Right renal cortex interstitium (tissue), 3 donors: ENCODE measurements at regions not wholly inside any gene's neighbourhood (a gene's known extent, or its start where the extent isn't known, plus 50 kb on each side); places are given as distances from the start of the nearest gene placed in this dataset.

Experiments
- DNase-seq, 3 donors: peaks; one replicate each; pipeline ENCODE4 v3.0.0-alpha.2; 2013; ENCODE audit warnings: low read depth in 3 of 3, low spot score in 2 of 3

DNA sequence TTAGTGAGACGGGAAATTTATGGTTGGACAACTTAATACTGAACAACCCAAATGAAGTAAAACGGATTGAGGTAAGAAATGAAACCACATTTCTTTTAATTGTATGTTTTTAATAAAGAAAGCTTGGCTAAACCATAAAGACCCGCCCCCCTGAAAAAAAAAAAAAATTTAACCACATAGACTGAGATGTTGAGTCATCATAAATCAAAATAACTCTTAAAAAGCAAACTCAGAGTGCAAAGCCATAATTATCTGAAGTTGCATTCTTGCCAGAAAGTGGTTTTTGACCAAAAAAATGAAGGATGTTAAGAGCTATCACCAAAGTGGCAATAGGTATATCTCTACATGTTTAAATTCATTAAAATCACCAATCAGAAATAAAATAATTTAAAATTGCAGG, 101.8 kb upstream of the COL21A1 start:
- DNase-seq = no peak

DNA sequence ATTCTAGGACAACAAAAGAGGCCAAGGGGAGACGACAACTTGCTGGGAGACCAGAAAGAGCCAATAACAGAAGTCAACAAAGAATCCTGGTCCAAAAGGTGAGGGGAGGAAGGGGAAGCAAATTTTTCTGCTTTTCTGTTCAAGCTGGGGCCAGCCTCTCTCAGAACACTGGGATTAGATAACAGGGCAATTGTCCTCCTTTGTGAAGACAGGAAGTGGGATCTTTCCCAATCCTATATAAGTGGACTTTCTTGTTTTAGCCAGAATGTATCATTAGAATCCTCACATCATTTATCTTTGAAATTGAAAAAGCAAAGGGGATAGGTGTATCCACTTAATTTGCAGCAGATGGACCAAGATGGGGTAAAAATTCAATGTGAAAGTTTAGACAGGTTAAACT, 101.2 kb upstream of the COL21A1 start:
- DNase-seq = no peak

DNA sequence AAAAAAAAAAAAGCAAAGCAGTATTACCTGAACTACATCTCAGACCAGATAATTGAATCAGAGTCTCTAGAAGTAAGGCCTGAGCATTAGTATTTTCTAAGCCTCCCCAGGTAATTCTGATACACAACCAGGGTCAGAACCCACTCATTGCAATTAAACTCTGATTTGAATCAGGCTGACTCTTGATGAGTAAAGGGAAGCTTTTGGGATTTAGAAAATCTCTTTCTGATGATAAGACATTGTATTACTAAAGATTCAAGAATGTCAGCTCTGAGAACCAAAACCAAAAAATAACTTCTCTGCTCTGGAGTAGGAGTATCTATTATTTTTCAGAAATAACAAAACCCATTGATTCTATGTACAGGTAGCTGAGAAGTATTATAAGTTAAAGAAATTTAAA, 100.1 kb upstream of the COL21A1 start:
- DNase-seq = no peak

GRCh38 chr6:56346958-56347357, 99.6 kb upstream of the COL21A1 start:
- no peak for DNase-seq

DNA sequence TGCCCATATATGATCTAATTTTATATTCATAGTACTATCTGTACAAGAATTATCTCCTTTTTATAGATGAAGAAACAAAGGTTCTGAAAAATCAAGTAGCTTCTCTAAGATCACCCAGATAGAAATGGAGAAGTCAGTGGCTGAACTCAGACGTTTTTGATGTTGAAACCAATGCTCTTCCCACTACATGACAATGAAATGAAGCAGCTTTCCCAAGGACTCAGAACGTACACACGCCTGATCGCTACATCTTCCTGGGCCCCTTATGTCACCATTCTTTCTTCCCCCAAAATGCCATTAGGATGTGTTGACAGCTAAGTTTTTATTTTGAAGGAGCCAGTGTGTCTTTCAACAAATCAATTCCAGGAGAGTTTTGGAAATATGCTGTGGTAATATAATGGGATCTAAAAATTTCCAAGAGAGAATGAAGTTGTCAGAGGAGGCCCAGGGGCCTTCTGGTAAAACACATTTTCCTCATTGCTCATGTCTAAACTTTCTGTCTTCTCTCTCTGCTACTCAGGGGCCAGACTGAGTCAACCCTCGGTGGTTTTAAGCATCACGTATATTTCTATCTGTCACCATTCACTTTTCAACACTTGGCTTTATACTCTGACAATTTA, 98.1 kb upstream of the COL21A1 start:
- DNase-seq = no peak

DNA sequence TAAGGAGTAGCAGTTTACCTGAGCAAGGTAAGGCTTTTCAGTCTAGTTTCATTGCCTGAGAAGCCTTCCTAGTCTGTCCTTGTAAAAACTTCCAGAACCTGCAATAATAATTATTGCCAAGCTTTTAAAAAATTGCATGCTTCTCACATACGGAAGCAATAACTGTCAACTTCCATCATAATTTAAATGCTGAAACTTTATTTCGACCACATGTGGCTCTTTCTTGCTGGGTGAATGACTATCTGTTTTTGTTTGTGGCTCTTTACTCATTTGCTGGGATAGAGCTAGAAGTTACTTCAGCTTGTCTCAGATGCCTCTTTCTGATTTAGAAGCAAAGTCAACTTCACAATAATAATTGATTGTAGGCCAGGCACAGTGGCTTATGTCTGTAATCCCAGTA, 95.9 kb upstream of the COL21A1 start:
- DNase-seq = no peak

- DNase-seq = no peak
Measured at GRCh38 chr6:56339524-56339923, 92.1 kb upstream of the COL21A1 start.

- DNase-seq = no peak
Measured at GRCh38 chr6:56335726-56336125, 88.3 kb upstream of the COL21A1 start.

GRCh38 chr6:56334937-56335336, 87.6 kb upstream of the COL21A1 start:
- DNase-seq = no peak

GRCh38 chr6:56329271-56330050, 82.1 kb upstream of the COL21A1 start:
- peak; percentile 54 to 58 (median 56) for DNase-seq

DNA sequence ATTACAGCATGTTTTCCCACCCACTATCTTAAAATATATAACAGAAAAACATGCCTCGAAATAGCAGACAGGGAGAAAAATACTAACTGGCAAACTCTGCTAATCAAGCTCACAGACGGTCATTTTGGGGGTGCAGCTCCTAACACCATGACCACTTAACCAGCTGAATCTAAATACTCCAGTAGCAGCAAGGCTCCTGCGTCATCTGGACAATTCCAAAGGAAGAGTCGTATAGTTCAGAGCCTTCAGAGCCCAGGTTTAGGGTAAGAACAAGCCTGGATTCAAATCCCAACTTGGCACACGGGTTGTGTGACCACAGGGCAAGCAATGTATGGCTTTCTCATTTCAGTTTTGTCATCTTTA, 81.3 kb upstream of the COL21A1 start:
- peak in 1 of 3 donors; percentile 27 for DNase-seq

DNA sequence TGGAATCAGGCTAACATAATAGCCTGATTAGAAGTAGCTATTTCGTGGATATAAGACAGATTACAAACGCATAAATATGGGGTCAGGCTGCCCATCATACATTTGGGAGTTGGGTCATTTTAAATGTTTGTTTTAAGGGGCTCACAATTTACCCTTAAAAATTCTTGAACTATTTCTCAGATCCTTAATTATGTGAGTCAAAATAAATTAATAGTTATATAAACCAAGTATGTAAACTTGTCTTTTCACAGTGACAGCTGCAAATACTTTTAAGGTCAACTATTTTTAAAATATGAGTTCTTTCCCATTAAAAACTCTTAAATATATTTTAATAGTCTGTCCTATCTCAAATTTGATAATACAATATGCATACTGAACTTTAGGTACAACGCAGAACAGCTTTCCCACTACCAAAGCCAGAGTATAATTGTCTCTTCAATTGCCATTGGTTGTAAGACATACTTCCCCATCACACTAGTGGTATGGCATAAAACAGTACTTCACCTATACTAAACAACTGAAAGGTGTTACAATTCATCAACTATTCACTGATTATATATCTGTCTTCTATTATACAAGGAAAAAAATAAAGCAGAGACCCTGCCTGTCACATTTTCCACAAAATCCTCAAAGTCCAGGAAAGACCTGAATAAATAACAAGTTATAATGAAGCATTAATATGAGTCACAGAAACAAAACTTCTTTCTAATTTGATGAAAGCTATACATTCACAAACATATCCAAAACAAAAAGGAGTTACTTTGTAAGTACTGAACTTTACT, 80.8 kb upstream of the COL21A1 start:
- DNase-seq = peak in 1 of 3 donors; percentile 25

DNA sequence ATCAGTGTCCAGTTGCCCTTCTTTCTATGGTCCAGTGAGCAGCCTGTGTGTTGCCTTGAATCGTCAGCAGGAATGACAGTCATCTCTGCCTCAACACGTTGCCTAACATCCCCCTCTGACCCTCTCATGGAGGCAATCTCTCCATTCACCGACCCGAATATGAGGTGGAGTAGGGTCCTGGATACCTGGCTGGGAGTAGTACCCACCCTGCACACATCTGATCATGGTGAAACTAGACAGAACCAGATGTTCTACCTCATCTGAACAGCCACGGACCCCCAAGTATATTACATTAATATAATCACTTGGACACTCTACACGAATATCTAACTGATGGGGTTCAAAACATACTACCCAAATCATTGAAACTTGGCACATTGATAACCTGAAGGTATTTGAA, 77.0 kb upstream of the COL21A1 start:
- DNase-seq = no peak

- no peak for DNase-seq
Measured at GRCh38 chr6:56318851-56319250, 71.5 kb upstream of the COL21A1 start.

- peak in 1 of 3 donors; percentile 18 for DNase-seq
Measured at GRCh38 chr6:56314683-56315523, 67.5 kb upstream of the COL21A1 start.

- no peak for DNase-seq
Measured at GRCh38 chr6:56311533-56312448, 64.4 kb upstream of the COL21A1 start.

DNA sequence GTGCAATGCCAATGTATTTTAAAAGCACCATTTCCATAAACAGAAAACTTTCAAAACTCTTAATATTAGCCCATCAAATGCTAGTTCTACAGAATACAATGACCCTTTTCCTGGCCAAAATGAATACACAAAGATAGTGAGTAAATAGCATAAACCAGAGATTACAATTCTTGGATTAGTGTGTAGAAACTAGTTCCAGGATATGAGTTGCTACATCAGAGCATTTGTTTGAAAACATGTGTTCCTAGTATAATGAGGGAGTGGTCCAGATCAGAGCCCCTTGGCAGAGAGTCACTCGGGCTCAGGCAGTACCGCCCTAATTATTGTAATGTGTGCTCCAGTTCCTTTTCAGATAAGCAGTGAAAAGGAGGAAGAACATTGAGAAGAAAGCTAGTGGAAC, 63.7 kb upstream of the COL21A1 start:
- DNase-seq = no peak

GRCh38 chr6:56310241-56310640, 62.9 kb upstream of the COL21A1 start:
- no peak for DNase-seq

DNA sequence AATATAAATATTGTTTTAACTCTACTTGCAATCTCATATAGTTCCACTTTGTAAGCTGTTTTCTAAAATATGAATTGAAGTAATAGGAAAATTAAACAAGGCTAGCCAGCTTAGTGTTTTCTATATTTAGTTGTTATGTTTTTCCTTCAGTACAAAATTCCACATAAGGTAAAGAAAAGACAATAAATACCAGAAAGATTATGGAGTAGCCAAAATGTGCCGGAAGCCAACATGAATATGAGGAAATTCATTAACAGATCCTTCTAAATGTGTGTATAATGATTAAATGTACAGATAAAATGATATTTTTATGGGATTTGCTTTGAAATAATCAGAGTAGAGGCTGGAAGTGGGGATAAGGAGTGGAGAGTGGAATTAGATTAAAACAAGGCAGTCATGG, 52.5 kb upstream of the COL21A1 start:
- no peak for DNase-seq
